ENCODE measurements at regions not wholly inside any gene's neighbourhood (a gene's known extent, or its start where the extent isn't known, plus 50 kb on each side); places are given as distances from the start of the nearest gene placed in this dataset.

DNA sequence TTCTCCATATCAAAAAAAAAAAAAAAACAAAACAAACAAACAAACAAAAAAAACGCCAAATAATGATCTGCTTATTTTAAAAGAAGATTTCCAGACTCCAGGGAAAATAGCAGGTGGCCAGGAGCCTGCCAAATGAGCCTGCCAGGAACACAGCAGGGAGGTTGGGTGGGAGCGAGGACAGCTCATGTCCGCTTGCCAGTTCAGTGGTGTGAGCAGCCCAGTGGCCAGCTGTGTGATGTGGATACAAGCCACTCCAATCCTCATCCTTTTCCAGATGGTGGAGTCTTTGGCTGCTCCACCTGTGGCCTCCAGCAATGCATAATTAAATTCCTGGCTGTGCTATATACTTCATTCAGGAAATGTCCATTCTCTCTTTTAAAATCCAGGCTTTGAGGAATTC, 1025.1 kb upstream of the C9orf72 start:
- TF ChIP-seq, protein P1, sequence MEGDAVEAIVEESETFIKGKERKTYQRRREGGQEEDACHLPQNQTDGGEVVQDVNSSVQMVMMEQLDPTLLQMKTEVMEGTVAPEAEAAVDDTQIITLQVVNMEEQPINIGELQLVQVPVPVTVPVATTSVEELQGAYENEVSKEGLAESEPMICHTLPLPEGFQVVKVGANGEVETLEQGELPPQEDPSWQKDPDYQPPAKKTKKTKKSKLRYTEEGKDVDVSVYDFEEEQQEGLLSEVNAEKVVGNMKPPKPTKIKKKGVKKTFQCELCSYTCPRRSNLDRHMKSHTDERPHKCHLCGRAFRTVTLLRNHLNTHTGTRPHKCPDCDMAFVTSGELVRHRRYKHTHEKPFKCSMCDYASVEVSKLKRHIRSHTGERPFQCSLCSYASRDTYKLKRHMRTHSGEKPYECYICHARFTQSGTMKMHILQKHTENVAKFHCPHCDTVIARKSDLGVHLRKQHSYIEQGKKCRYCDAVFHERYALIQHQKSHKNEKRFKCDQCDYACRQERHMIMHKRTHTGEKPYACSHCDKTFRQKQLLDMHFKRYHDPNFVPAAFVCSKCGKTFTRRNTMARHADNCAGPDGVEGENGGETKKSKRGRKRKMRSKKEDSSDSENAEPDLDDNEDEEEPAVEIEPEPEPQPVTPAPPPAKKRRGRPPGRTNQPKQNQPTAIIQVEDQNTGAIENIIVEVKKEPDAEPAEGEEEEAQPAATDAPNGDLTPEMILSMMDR (IDR thresholded peaks at IDR 0.05; ENCODE audit: insufficient read depth in 1 of 2, low read depth in 1 of 2, low read length in 1 of 2, severe bottlenecking in 1 of 2, unreplicated experiment in 1 of 2): no peak
- DNase-seq: no peak
- H3K4me3 Mint-ChIP-seq (ENCODE audit: unreplicated experiment): no peak overlapping the region
- H3K36me3 Mint-ChIP-seq (ENCODE audit: insufficient read depth, unreplicated experiment): no peaks in the 10 kb centered on the region
- H3K27me3 ChIP-seq (replicated peaks; ENCODE audit: control insufficient read depth, insufficient read depth, low read length): no peaks in the 10 kb centered on the region
- no peaks in the 10 kb centered on the region for H3K9me3 Mint-ChIP-seq (ENCODE audit: unreplicated experiment)
- intact Hi-C loops (cut with micrococcal nuclease; ENCODE audit: unreplicated experiment): no loop called here
- no peak overlapping the region for H3K27ac Mint-ChIP-seq (ENCODE audit: unreplicated experiment)
- no peaks in the 10 kb centered on the region for H3K27me3 Mint-ChIP-seq (ENCODE audit: insufficient read depth, unreplicated experiment)
- H3K4me3 ChIP-seq (ENCODE audit: low read depth, low read length): no peak overlapping the region
- no peaks in the 10 kb centered on the region for H3K4me1 Mint-ChIP-seq (ENCODE audit: low read depth, unreplicated experiment)
- H3K4me1 ChIP-seq: no peaks in the 10 kb centered on the region
- no peaks in the 10 kb centered on the region for H3K9me3 ChIP-seq
- ChIA-PET POLR2A (no interaction called here), CTCF (no interaction called here)
- no peaks in the 10 kb centered on the region for H3K36me3 ChIP-seq (ENCODE audit: control insufficient read depth, insufficient read depth, low read length)
- BruUV-seq (replicated peaks): no TSS peak

DNA sequence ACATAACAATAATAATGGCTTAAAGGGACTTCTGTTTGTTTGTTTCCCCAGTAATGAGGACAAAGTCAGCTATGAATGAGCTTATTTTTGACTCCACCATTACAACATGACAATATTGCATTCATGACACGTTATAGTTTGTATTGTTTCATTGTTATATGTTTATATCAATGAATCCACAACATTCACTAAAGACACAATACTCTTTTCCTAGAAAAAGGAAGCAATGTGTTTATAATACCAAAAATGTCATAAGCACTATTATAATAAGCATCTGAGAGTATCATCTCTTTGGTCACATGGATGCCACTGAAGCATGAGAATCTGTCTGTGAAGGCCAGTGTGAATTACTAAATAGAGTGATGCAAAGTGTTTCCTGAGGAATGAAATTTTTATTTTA, 1026.9 kb upstream of the C9orf72 start:
- no peaks in the 10 kb centered on the region for H3K27me3 ChIP-seq (replicated peaks; ENCODE audit: control insufficient read depth, insufficient read depth, low read length)
- no peaks in the 10 kb centered on the region for H3K9me3 ChIP-seq
- no peaks in the 10 kb centered on the region for H3K36me3 ChIP-seq (ENCODE audit: control insufficient read depth, insufficient read depth, low read length)
- H3K9me3 Mint-ChIP-seq (ENCODE audit: unreplicated experiment): no peaks in the 10 kb centered on the region
- ChIA-PET CTCF (no interaction called here), POLR2A (no interaction called here)
- H3K36me3 Mint-ChIP-seq (ENCODE audit: insufficient read depth, unreplicated experiment): no peaks in the 10 kb centered on the region
- no peaks in the 10 kb centered on the region for H3K27me3 Mint-ChIP-seq (ENCODE audit: insufficient read depth, unreplicated experiment)
- no peaks in the 10 kb centered on the region for H3K4me1 ChIP-seq
- TF ChIP-seq, protein P1 (IDR thresholded peaks at IDR 0.05; ENCODE audit: insufficient read depth in 1 of 2, low read depth in 1 of 2, low read length in 1 of 2, severe bottlenecking in 1 of 2, unreplicated experiment in 1 of 2): no peak
- H3K4me1 Mint-ChIP-seq (ENCODE audit: low read depth, unreplicated experiment): no peaks in the 10 kb centered on the region
- no peak overlapping the region for H3K4me3 Mint-ChIP-seq (ENCODE audit: unreplicated experiment)
- intact Hi-C loops (cut with micrococcal nuclease; ENCODE audit: unreplicated experiment): no loop called here
- H3K4me3 ChIP-seq (ENCODE audit: low read depth, low read length): no peak overlapping the region
- BruUV-seq (replicated peaks): no TSS peak
- no peak for DNase-seq
- H3K27ac Mint-ChIP-seq (ENCODE audit: unreplicated experiment): no peak overlapping the region

DNA sequence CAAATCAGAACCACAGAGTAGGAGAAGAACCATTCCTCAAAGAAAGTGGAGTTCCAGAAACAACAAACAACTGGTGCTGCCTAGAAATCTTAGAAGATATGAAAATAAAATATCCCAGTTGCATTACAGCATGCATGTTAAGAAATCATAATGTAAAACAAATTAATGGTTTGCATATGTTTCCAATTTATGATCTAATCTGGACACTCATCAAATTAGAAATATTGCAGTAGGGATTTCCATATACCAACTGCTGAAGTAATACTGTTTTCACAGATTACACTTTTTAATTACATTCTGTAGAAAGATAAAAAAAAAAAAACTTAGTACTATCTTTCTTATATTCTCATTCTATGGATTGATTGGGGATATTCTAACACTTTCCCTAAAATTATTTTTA, 1034.6 kb upstream of the C9orf72 start:
- Mint-ChIP-seq H3K4me3 (ENCODE audit: unreplicated experiment) (no peak overlapping the region), H3K4me1 (ENCODE audit: low read depth, unreplicated experiment) (no peaks in the 10 kb centered on the region), H3K27me3 (ENCODE audit: insufficient read depth, unreplicated experiment) (no peaks in the 10 kb centered on the region), H3K9me3 (ENCODE audit: unreplicated experiment) (no peaks in the 10 kb centered on the region), H3K36me3 (ENCODE audit: insufficient read depth, unreplicated experiment) (no peaks in the 10 kb centered on the region), H3K27ac (ENCODE audit: unreplicated experiment) (no peak overlapping the region)
- Histone ChIP-seq H3K36me3 (ENCODE audit: control insufficient read depth, insufficient read depth, low read length) (no peaks in the 10 kb centered on the region), H3K27me3 (replicated peaks; ENCODE audit: control insufficient read depth, insufficient read depth, low read length) (no peaks in the 10 kb centered on the region), H3K9me3 (no peaks in the 10 kb centered on the region), H3K4me1 (no peaks in the 10 kb centered on the region), H3K4me3 (ENCODE audit: low read depth, low read length) (no peak overlapping the region)
- CTCF ChIA-PET: no interaction called here
- no TSS peak for BruUV-seq (replicated peaks)
- no peak for DNase-seq
- POLR2A ChIA-PET: no interaction called here
- intact Hi-C loops (cut with micrococcal nuclease; ENCODE audit: unreplicated experiment): no loop called here
- TF ChIP-seq, protein P1 (IDR thresholded peaks at IDR 0.05; ENCODE audit: insufficient read depth in 1 of 2, low read depth in 1 of 2, low read length in 1 of 2, severe bottlenecking in 1 of 2, unreplicated experiment in 1 of 2): no peak
